GM23248 (cell line): ENCODE measurements at regions not wholly inside any gene's neighbourhood (a gene's known extent, or its start where the extent isn't known, plus 50 kb on each side); places are given as distances from the start of the nearest gene placed in this dataset.

ENCODE experiments used
- EZH2 ChIP-seq: fragments of 200-600 bp; sonication (generic); IDR thresholded peaks from 2 replicates; pipeline ENCODE4 v1.6.1; 2018; ENCODE audit warnings: antibody characterized with exemption, mild to moderate bottlenecking; ENCODE audit not compliant: insufficient read depth, poor library complexity, severe bottlenecking
- EZH2phosphoT487 ChIP-seq: fragments of 200-600 bp; sonication (generic); IDR thresholded peaks from 2 replicates; pipeline ENCODE4 v1.6.1; 2018; ENCODE audit warnings: antibody characterized with exemption, moderate library complexity, mild to moderate bottlenecking, low read depth; ENCODE audit not compliant: insufficient read depth

DNA sequence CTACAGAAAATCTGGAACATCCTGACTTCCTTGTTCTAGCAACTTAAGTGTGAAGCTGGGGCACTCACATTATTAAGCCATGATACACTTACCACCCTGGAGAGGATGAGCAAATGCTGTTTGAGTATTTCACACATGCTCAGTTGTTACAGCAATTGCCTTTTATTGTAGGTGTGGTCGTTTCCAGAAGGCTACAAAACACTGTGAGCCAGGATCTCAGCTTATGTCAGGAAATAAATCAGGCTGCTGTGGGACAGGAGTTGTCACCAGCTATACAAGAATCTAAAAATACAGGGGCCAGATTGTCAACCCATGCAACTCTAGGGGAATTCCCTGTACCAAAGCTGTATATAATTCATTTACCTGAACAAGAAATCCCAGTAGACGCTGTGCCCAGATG, 273.3 kb upstream of the SP4 start:
- TF ChIP-seq EZH2 (no peak), EZH2phosphoT487 (no peak)
